ENCODE measurements at regions not wholly inside any gene's neighbourhood (a gene's known extent, or its start where the extent isn't known, plus 50 kb on each side); places are given as distances from the start of the nearest gene placed in this dataset.
A peak's percentile ranks its signal among the peaks of the same experiment; 100 is the strongest.

DNA sequence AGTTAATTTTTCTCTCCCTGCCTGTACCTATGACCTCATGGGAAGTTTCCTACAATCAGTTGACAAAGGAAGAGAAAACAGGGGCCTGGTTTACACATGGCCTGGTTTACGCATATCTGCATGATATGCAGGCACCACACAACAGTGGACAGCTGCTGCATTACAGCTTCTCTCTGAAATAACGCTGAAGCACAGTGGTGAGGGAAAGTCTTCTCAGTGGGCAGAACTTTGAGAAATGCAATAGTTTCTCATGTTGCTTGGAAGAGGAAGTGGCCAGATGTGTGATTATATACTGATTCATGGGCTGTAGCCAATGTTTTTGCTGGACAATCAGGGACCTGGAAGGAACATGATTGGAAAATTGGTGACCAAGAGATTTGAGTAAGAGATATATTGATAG, 324.1 kb upstream of the GOT2 start:
- no peak overlapping the region for H3K4me3 ChIP-seq (ENCODE audit: low read length)
- TF ChIP-seq, protein P1, sequence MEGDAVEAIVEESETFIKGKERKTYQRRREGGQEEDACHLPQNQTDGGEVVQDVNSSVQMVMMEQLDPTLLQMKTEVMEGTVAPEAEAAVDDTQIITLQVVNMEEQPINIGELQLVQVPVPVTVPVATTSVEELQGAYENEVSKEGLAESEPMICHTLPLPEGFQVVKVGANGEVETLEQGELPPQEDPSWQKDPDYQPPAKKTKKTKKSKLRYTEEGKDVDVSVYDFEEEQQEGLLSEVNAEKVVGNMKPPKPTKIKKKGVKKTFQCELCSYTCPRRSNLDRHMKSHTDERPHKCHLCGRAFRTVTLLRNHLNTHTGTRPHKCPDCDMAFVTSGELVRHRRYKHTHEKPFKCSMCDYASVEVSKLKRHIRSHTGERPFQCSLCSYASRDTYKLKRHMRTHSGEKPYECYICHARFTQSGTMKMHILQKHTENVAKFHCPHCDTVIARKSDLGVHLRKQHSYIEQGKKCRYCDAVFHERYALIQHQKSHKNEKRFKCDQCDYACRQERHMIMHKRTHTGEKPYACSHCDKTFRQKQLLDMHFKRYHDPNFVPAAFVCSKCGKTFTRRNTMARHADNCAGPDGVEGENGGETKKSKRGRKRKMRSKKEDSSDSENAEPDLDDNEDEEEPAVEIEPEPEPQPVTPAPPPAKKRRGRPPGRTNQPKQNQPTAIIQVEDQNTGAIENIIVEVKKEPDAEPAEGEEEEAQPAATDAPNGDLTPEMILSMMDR (conservative IDR thresholded peaks at IDR 0.05; ENCODE audit: low read length) = no peak
- no peak for DNase-seq (ENCODE audit: low read depth)

DNA sequence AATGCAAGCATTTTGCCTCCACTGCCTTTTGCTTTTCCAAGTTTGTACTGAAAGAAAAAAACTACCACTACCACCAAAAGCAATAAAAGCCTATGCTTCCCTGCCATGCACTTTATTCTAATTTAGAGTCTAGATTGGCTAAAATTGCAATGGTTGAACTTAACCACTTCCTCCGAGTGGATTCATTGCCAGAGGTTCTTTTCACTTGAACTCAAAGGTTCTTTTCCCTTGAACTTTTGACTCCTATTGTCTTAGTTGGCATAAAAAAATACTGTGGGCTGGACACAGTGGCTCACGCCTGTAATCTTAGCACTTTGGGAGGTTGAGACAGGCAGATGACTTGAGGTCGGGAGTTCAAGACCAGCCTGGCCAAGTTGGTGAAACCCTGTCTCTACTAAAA, 319.8 kb upstream of the GOT2 start:
- H3K4me3 ChIP-seq (ENCODE audit: low read length) = no peak overlapping the region
- TF ChIP-seq, protein P1 (conservative IDR thresholded peaks at IDR 0.05; ENCODE audit: low read length) = no peak
- DNase-seq (ENCODE audit: low read depth) = no peak

DNA sequence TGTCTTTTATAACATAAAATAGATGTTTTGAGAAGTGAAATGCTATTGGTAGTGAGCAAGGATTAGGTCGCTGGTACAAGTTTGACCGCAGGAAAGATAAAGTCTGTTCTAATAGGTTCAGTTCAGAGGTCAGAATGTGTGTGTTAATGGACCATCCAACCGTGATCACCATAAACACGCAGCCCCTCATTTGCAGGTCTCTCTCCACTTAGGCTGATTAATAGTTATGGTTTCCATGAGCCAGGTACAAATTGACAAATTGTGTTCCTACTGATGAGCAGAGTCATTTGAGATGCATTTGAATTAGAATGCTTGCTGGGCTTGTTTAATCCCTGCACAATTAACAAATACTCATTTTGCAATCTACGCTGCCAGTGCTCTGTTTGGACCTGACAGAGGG, 318.1 kb upstream of the GOT2 start:
- no peak for DNase-seq (ENCODE audit: low read depth)
- H3K4me3 ChIP-seq (ENCODE audit: low read length) = no peak overlapping the region
- TF ChIP-seq, protein P1 (conservative IDR thresholded peaks at IDR 0.05; ENCODE audit: low read length) = no peak

DNA sequence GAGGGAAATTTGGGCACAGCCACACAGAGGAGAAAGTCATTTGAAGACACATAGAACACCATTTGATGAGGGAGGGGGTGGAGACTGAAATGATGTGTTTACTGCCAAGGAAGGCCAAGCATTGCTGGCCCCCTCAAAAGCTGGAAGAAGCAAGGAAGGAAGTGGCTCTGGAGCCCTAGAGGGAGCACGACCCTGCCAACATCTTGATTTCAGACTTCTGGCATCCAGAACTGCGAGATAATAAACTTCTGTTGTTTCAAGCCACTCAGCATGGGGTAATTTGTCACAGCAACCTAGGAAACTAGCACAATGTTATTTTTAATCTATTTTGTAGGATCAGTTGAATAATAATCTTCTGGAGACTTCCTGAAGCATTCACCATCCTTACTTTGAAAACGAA, 314.8 kb upstream of the GOT2 start:
- TF ChIP-seq, protein P1 (conservative IDR thresholded peaks at IDR 0.05; ENCODE audit: low read length) = no peak
- no peak for DNase-seq (ENCODE audit: low read depth)
- H3K4me3 ChIP-seq (ENCODE audit: low read length) = no peak overlapping the region

DNA sequence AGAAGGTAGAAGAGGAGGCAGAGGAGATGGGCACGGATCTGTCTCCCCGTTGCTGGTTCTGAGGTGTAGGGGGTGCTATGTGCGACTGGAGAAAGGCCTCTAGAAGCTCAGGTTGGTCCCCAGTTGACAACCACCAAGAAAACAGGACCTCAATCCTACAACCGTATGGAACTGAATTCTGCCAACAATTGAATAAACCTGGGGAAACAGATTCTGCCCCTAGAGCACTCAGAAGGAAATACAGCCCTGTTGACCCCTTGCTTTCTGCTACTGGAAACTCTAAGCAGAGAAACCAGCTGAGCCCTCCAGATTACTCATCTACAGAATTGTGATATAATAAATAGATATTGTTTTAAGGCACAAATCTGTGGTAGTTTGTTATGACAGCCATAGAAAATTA, 313.0 kb upstream of the GOT2 start:
- H3K4me3 ChIP-seq (ENCODE audit: low read length) = no peak overlapping the region
- TF ChIP-seq, protein P1 (conservative IDR thresholded peaks at IDR 0.05; ENCODE audit: low read length) = no peak; the same call in 1 of the 2 replicates
- DNase-seq (ENCODE audit: low read depth) = no peak

DNA sequence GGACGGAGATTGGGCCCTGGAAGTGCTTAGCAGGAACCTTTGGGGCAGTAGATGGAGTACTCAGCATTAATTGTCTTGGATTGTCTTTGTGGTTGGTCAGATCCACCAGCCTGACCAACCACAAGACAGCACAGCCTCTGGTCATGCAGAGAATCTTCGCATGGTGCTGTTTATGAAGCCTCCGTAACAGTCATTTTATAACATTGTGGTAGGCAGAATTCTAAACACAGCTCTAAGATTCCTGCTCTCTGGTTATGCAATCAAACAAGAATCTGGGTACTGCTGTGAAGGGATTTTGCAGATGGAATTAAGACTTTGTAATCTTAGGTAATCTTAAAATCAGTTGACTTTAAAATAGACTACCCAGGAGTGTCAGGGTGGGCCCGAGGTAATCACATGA, 312.2 kb upstream of the GOT2 start:
- no peak overlapping the region for H3K4me3 ChIP-seq (ENCODE audit: low read length)

DNA sequence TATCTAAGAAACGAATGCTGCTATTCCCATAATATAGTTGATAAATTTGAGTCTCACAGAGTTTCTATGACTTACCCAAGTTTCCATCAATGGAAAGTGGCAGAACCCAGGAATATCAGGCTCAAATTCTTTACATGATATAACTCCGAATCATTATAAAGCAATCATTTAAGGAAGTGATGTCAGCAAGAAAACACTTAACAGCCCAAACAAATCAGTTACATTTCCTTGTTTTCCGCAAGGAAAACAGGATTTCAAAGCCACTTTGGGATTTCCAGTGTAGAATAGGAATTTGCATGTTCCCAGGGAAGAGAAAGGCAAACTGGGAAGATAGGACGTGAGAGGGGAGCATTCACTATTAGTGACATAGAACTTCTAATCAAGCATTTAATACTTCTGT, 311.4 kb upstream of the GOT2 start:
- H3K4me3 ChIP-seq (ENCODE audit: low read length) = no peak overlapping the region
- peak; percentile 48 for DNase-seq (ENCODE audit: low read depth)
- TF ChIP-seq, protein P1 (conservative IDR thresholded peaks at IDR 0.05; ENCODE audit: low read length) = no peak

More for the DNA sequence above, 312.2 kb upstream of the GOT2 start:
- TF ChIP-seq, protein P1 (conservative IDR thresholded peaks at IDR 0.05; ENCODE audit: low read length) = peak; percentile 4; the same call in 1 of the 2 replicates
- peak; percentile 88 for DNase-seq (ENCODE audit: low read depth)

All from AG10803 (cell line).